H1 (cell line): ENCODE measurements at regions not wholly inside any gene's neighbourhood (a gene's known extent, or its start where the extent isn't known, plus 50 kb on each side); places are given as distances from the start of the nearest gene placed in this dataset.

Experiments
- CTCF ChIA-PET: fragments of 300-600 bp; sonication (Branson Sonifier 250); formaldehyde crosslinking; loops from one replicate; lab custom pipeline; 2021; ENCODE audit not compliant: partially characterized antibody; lab: Charles Lee
- POLR2A ChIA-PET: fragments of 300-600 bp; sonication (Branson Sonifier 250); formaldehyde crosslinking; loops from one replicate; lab custom pipeline; 2021; ENCODE audit warnings: inconsistent platforms; ENCODE audit not compliant: partially characterized antibody; lab: Charles Lee
- DNase-seq, 2 experiments: peaks; one replicate each; pipeline versions ENCODE4 v3.0.0 to v3.0.0-alpha.2; 2010 to 2022; ENCODE audit warnings: low spot score in 2 of 2, low read depth in 1 of 2, mixed read lengths in 1 of 2
- FAIRE-seq: peaks from 2 replicates; lab custom pipeline; 2011; peaks lifted over from hg19 to GRCh38; lab: Jason Lieb, UNC
- H2AFZ ChIP-seq: 2 replicates; pipeline ENCODE4 v1.8.1; 2012; ENCODE audit warnings: low read length, inconsistent platforms
- H2AK5ac ChIP-seq: 2 replicates; pipeline ENCODE4 v1.6.1; 2013; ENCODE audit warnings: low read depth, low read length
- H2BK120ac ChIP-seq: replicated peaks from 2 replicates; pipeline ENCODE3; 2013; ENCODE audit warnings: low read depth, low read length, inconsistent platforms
- H2BK12ac ChIP-seq: 2 replicates; pipeline ENCODE4 v1.6.1; 2013; ENCODE audit warnings: low read depth, low read length
- H2BK15ac ChIP-seq: 2 replicates; pipeline ENCODE4 v1.6.1; 2013; ENCODE audit warnings: low read length
- H2BK20ac ChIP-seq: 2 replicates; pipeline ENCODE4 v1.6.1; 2013; ENCODE audit warnings: low read length
- H2BK5ac ChIP-seq: 2 replicates; pipeline ENCODE4 v1.6.1; 2013; ENCODE audit warnings: low read depth, low read length
- H3K14ac ChIP-seq: 2 replicates; pipeline ENCODE4 v1.6.1; 2013; ENCODE audit warnings: inconsistent platforms; ENCODE audit not compliant: insufficient read length
- H3K18ac ChIP-seq: 2 replicates; pipeline ENCODE4 v1.6.1; 2013; ENCODE audit warnings: low read length; ENCODE audit errors: extremely low read depth
- H3K23ac ChIP-seq: 2 replicates; pipeline ENCODE4 v1.6.1; 2013; ENCODE audit warnings: inconsistent platforms; ENCODE audit not compliant: insufficient read length
- H3K23me2 ChIP-seq: 2 replicates; pipeline ENCODE4 v1.6.1; 2013; ENCODE audit warnings: low read depth, low read length
- H3K27ac ChIP-seq: 2 replicates; pipeline ENCODE4 v1.6.1; 2011; ENCODE audit warnings: low read depth, low read length, inconsistent platforms
- H3K27me3 ChIP-seq, 4 experiments: replicated peaks in 1 of 4; 1 replicate in 1 of 4; 2 replicates in 3 of 4; pipeline versions ENCODE4 v1.6.1 to v1.8.1; 2011 to 2013; ENCODE audit warnings: low read length in 3 of 4, mild to moderate bottlenecking in 3 of 4, inconsistent platforms in 2 of 4, mixed read lengths in 2 of 4, moderate library complexity in 1 of 4; ENCODE audit not compliant: control insufficient read depth in 3 of 4, insufficient read depth in 3 of 4; ENCODE audit errors: extremely low read depth in 1 of 4
- H3K36me3 ChIP-seq, 4 experiments: 2 replicates each; pipeline versions ENCODE4 v1.6.1 to v1.8.1; 2011 to 2013; ENCODE audit warnings: mild to moderate bottlenecking in 4 of 4, low read length in 3 of 4, moderate library complexity in 2 of 4, control low read depth in 1 of 4, inconsistent platforms in 1 of 4; ENCODE audit not compliant: insufficient read depth in 4 of 4, control insufficient read depth in 2 of 4
- H3K4ac ChIP-seq: replicated peaks from 2 replicates; pipeline ENCODE3; 2013; ENCODE audit warnings: low read length, low read depth, mixed read lengths, inconsistent platforms; ENCODE audit not compliant: insufficient read length
- H3K4me1 ChIP-seq, 4 experiments: replicated peaks in 1 of 4; 1 replicate in 1 of 4; 2 replicates in 3 of 4; pipeline versions ENCODE4 v1.6.1 to v1.8.1; 2011 to 2013; ENCODE audit warnings: low read length in 3 of 4, inconsistent platforms in 2 of 4, mixed read lengths in 1 of 4; ENCODE audit not compliant: insufficient read depth in 4 of 4, control insufficient read depth in 3 of 4
- H3K4me2 ChIP-seq, 2 experiments: 2 replicates each; pipeline versions ENCODE4 v1.6.1 to v1.8.1; 2011 to 2013; ENCODE audit warnings: low read depth in 2 of 2, low read length in 2 of 2, control low read depth in 1 of 2, inconsistent platforms in 1 of 2, mild to moderate bottlenecking in 1 of 2; ENCODE audit not compliant: insufficient read depth in 1 of 2
- H3K4me3 ChIP-seq, 4 experiments: fragments of 200-600, 300-600 bp in 1 of 4; sonication (generic), shearing (Covaris generic), sonication (Bioruptor Twin) in 1 of 4; 2 replicates each; pipeline versions ENCODE4 v1.5.1 to v1.8.1; 2011 to 2016; ENCODE audit warnings: low read length in 4 of 4, low read depth in 3 of 4, control low read depth in 2 of 4, inconsistent platforms in 2 of 4, mild to moderate bottlenecking in 2 of 4, mixed read lengths in 1 of 4, moderate library complexity in 1 of 4; ENCODE audit not compliant: insufficient read depth in 2 of 4; ENCODE audit errors: extremely low read depth in 1 of 4
- H3K56ac ChIP-seq: replicated peaks from 2 replicates; pipeline ENCODE3; 2013; ENCODE audit warnings: low read depth, mild to moderate bottlenecking, mixed read lengths, low read length, inconsistent platforms; ENCODE audit not compliant: insufficient read length
- H3K79me1 ChIP-seq: 2 replicates; pipeline ENCODE4 v1.6.1; 2013; ENCODE audit warnings: low read depth, low read length, control low read depth
- H3K79me2 ChIP-seq, 2 experiments: 2 replicates each; pipeline versions ENCODE4 v1.6.1 to v1.8.1; 2012 to 2013; ENCODE audit warnings: low read length in 2 of 2, mild to moderate bottlenecking in 2 of 2, inconsistent platforms in 1 of 2; ENCODE audit not compliant: insufficient read depth in 2 of 2, control insufficient read depth in 1 of 2
- H3K9ac ChIP-seq, 4 experiments: replicated peaks in 1 of 4; 1 replicate in 1 of 4; 2 replicates in 3 of 4; pipeline versions ENCODE4 v1.6.1 to v1.8.1; 2011 to 2013; ENCODE audit warnings: low read depth in 3 of 4, low read length in 3 of 4, control low read depth in 2 of 4, mild to moderate bottlenecking in 2 of 4, moderate library complexity in 2 of 4, inconsistent platforms in 1 of 4; ENCODE audit errors: extremely low read depth in 1 of 4
- H3K9me3 ChIP-seq, 2 experiments: 2 replicates each; pipeline versions ENCODE4 v1.6.1 to v1.8.1; 2012 to 2013; ENCODE audit warnings: mild to moderate bottlenecking in 2 of 2, moderate library complexity in 2 of 2, control low read depth in 1 of 2, inconsistent platforms in 1 of 2, low read depth in 1 of 2, low read length in 1 of 2, mixed read lengths in 1 of 2; ENCODE audit not compliant: insufficient read depth in 2 of 2
- H4K20me1 ChIP-seq, 2 experiments: replicated peaks in 1 of 2; 2 replicates each; pipeline versions ENCODE3 to v1.8.1; 2011 to 2013; ENCODE audit warnings: inconsistent platforms in 2 of 2, low read length in 2 of 2, mild to moderate bottlenecking in 1 of 2; ENCODE audit not compliant: insufficient read depth in 2 of 2, control insufficient read depth in 1 of 2
- H4K5ac ChIP-seq: 2 replicates; pipeline ENCODE4 v1.6.1; 2013; ENCODE audit warnings: low read length, low read depth, mixed read lengths, inconsistent platforms; ENCODE audit not compliant: insufficient read length
- H4K8ac ChIP-seq: 2 replicates; pipeline ENCODE4 v1.8.0; 2013; ENCODE audit warnings: mild to moderate bottlenecking, moderate library complexity, low read length, inconsistent platforms; ENCODE audit not compliant: insufficient read depth; ENCODE audit errors: extremely low read depth
- H4K91ac ChIP-seq: replicated peaks from 2 replicates; pipeline ENCODE3; 2013; ENCODE audit warnings: low read length, mixed read lengths, inconsistent platforms; ENCODE audit not compliant: insufficient read length
- BRCA1 ChIP-seq: IDR thresholded peaks from 2 replicates; pipeline ENCODE4 v1.6.1; 2012; ENCODE audit warnings: low read depth, low read length, improper control_type of control experiment
- CBX8 ChIP-seq: fragments of 300-800, 300-1000 bp; sonication (generic); IDR thresholded peaks from 2 replicates; pipeline ENCODE4 v1.7.1; 2016; ENCODE audit warnings: low read depth, low read length, borderline replicate concordance
- CTBP2 ChIP-seq: IDR thresholded peaks from 2 replicates; pipeline ENCODE4 v1.7.0; 2011; ENCODE audit warnings: borderline replicate concordance, mild to moderate bottlenecking, moderate library complexity, mixed read lengths, low read length; ENCODE audit not compliant: insufficient read depth, insufficient read length
- MAFK ChIP-seq: IDR thresholded peaks from 2 replicates; pipeline ENCODE4 v1.6.1; 2012; ENCODE audit warnings: low read depth, mild to moderate bottlenecking, improper control_type of control experiment, low read length
- NANOG ChIP-seq: IDR thresholded peaks from 2 replicates; pipeline ENCODE4 v1.6.1; 2011; ENCODE audit warnings: low read length, low read depth, mild to moderate bottlenecking, inconsistent platforms; ENCODE audit not compliant: insufficient read depth, poor library complexity, severe bottlenecking
- POLR2A ChIP-seq, 2 experiments: IDR thresholded peaks; 1 replicate in 1 of 2; 2 replicates in 1 of 2; pipeline ENCODE4 v1.6.1; 2011; ENCODE audit warnings: low read depth in 2 of 2, low read length in 2 of 2, mild to moderate bottlenecking in 2 of 2; ENCODE audit errors: control extremely low read depth in 1 of 2
- RAD21 ChIP-seq, 2 experiments: IDR thresholded peaks in 1 of 2; conservative IDR thresholded peaks in 1 of 2; 2 replicates each; pipeline ENCODE4 v1.6.1; 2011; ENCODE audit warnings: low read depth in 2 of 2, low read length in 2 of 2, improper control_type of control experiment in 1 of 2, inconsistent platforms in 1 of 2, mild to moderate bottlenecking in 1 of 2, moderate library complexity in 1 of 2
- RXRA ChIP-seq: IDR thresholded peaks from 2 replicates; pipeline ENCODE4 v1.6.1; 2011; ENCODE audit warnings: low read depth, mild to moderate bottlenecking, low read length, moderate library complexity; ENCODE audit not compliant: insufficient read depth
- TCF12 ChIP-seq: IDR thresholded peaks from 2 replicates; pipeline ENCODE4 v1.6.1; 2011; ENCODE audit warnings: low read depth, mild to moderate bottlenecking, low read length
- YY1 ChIP-seq: IDR thresholded peaks from 2 replicates; pipeline ENCODE4 v1.6.1; 2011; ENCODE audit warnings: low read depth, mild to moderate bottlenecking, low read length
- WGBS, 2 experiments: shearing (Covaris generic) in 1 of 2; methylation state at CpG; one replicate each; pipeline versions ENCODE4 v1.1.6 to v1.1.7; 2013 to 2015; ENCODE audit warnings: low lambda C conversion rate in 2 of 2, mixed read lengths in 2 of 2, inconsistent platforms in 1 of 2, low coverage in 1 of 2, missing lambda C conversion rate in 1 of 2; ENCODE audit not compliant: insufficient replicate concordance in 2 of 2, insufficient coverage in 1 of 2, insufficient read length in 1 of 2; ENCODE audit errors: extremely low coverage in 1 of 2, missing lambda C conversion rate in 1 of 2; 5-methylcytosine and 5-hydroxymethylcytosine counted together
- TF ChIP-seq, protein P1 (sequence below): IDR thresholded peaks from 2 replicates; pipeline ENCODE4 v1.6.1; 2012; ENCODE audit warnings: inconsistent platforms
- TF ChIP-seq, protein P2 (sequence below): IDR thresholded peaks from 2 replicates; pipeline ENCODE4 v1.6.1; 2012; ENCODE audit warnings: low read length, inconsistent platforms

DNA sequence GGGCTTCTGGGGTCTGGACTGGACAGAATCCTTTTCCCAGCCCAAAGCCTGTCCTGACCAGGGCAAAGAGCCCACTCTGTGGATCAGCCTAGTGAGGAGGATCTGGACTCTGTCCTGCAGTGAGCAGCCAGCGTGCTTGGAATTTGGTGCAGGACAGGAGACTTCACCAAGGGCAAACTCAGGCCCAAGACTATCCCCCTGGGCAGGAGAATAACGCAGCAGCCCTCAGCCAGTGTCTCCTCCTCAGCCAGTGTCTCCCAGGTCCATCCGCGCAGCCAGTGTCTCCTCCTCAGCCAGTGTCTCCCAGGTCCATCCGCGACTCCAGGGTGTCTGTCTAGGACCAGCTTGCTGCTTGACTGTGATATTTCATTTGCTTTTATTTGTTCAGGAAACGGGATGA, 1334.0 kb downstream of the TBC1D22A start:
- CTCF ChIA-PET = interaction anchor here (0.6 kb wide), 1 partner anchor 278 kb away, joined by 3 read pairs; no protein-coding TSS in a partner anchor

More for the DNA sequence above, 1334.0 kb downstream of the TBC1D22A start:
- no peak overlapping the region; the same call in 1 of the 2 replicates for H2AFZ ChIP-seq
- no peak overlapping the region for H2BK12ac ChIP-seq
- WGBS, 2 experiments = 79% methylated on average over 7 of the region's 7 CpGs; no CpG with 5 or more reads in 1 of the 2 experiments
- no peak overlapping the region for H3K23ac ChIP-seq
- no peak overlapping the region for H3K9ac ChIP-seq
- H3K18ac ChIP-seq = no peak overlapping the region
- no peak overlapping the region for H2BK5ac ChIP-seq
- H2BK15ac ChIP-seq = no peak overlapping the region
- no peak overlapping the region for H4K8ac ChIP-seq
- no peaks in the 10 kb centered on the region for H3K36me3 ChIP-seq
- H3K27ac ChIP-seq = no peak overlapping the region
- H3K4ac ChIP-seq = no peak overlapping the region
- POLR2A ChIA-PET = no interaction called here
- H3K4me3 ChIP-seq = no peak overlapping the region
- H3K4me2 ChIP-seq = no peak overlapping the region
- no peak for TF ChIP-seq BRCA1
- TF ChIP-seq, protein P1, sequence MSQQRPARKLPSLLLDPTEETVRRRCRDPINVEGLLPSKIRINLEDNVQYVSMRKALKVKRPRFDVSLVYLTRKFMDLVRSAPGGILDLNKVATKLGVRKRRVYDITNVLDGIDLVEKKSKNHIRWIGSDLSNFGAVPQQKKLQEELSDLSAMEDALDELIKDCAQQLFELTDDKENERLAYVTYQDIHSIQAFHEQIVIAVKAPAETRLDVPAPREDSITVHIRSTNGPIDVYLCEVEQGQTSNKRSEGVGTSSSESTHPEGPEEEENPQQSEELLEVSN = no peak
- TF ChIP-seq TCF12 = no peak
- no peak for TF ChIP-seq YY1
- TF ChIP-seq NANOG = no peak
- TF ChIP-seq MAFK = no peak
- no peak for TF ChIP-seq POLR2A (IDR thresholded peaks at IDR 0.05; ENCODE audit: control extremely low read depth in 1 of 2, low read depth in 2 of 2, low read length in 2 of 2)
- no peak for TF ChIP-seq CBX8
- TF ChIP-seq RXRA = no peak
- TF ChIP-seq CTBP2 = no peak
- TF ChIP-seq, protein P2, sequence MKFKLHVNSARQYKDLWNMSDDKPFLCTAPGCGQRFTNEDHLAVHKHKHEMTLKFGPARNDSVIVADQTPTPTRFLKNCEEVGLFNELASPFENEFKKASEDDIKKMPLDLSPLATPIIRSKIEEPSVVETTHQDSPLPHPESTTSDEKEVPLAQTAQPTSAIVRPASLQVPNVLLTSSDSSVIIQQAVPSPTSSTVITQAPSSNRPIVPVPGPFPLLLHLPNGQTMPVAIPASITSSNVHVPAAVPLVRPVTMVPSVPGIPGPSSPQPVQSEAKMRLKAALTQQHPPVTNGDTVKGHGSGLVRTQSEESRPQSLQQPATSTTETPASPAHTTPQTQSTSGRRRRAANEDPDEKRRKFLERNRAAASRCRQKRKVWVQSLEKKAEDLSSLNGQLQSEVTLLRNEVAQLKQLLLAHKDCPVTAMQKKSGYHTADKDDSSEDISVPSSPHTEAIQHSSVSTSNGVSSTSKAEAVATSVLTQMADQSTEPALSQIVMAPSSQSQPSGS = no peak
- TF ChIP-seq RAD21 (IDR thresholded peaks at IDR 0.05 in 1 of 2, conservative IDR thresholded peaks at IDR 0.05 in 1 of 2; ENCODE audit: low read depth in 2 of 2, low read length in 2 of 2) = no peak
- H3K56ac ChIP-seq = no peak overlapping the region
- no peaks in the 10 kb centered on the region for H3K27me3 ChIP-seq
- H2AK5ac ChIP-seq = no peak overlapping the region
- H3K79me1 ChIP-seq = no peaks in the 10 kb centered on the region
- no peak overlapping the region for H3K14ac ChIP-seq
- no peak overlapping the region for H2BK20ac ChIP-seq
- H4K5ac ChIP-seq = no peak overlapping the region
- no peak for DNase-seq
- no peak for FAIRE-seq
- H4K91ac ChIP-seq = no peak overlapping the region
- no peaks in the 10 kb centered on the region for H4K20me1 ChIP-seq
- H3K23me2 ChIP-seq = no peaks in the 10 kb centered on the region
- H3K9me3 ChIP-seq = no peaks in the 10 kb centered on the region
- H3K79me2 ChIP-seq = no peaks in the 10 kb centered on the region
- H3K4me1 ChIP-seq = peaks cover 0 to 9% (median 0%) of the 10 kb centered on the region in 4 experiments; a peak in 2 of 7 replicates
- no peak overlapping the region for H2BK120ac ChIP-seq
